IPS-18c (cell line): ENCODE measurements at regions not wholly inside any gene's neighbourhood (a gene's known extent, or its start where the extent isn't known, plus 50 kb on each side); places are given as distances from the start of the nearest gene placed in this dataset.
"Not testable (repeated sequence)": the region's sequence is repeated elsewhere in the genome, so short reads cannot be mapped to it uniquely, and the experiment has no call there.

Experiments
- H3K4me3 ChIP-seq: 2 replicates; pipeline ENCODE4 v1.7.0; 2013; ENCODE audit warnings: low read depth, mild to moderate bottlenecking, low read length, moderate library complexity; ENCODE audit not compliant: insufficient read depth
- H3K9me3 ChIP-seq: one replicate; pipeline ENCODE4 v1.6.1; 2013; ENCODE audit warnings: mild to moderate bottlenecking, low read length, moderate library complexity; ENCODE audit not compliant: control insufficient read depth, insufficient read depth

DNA sequence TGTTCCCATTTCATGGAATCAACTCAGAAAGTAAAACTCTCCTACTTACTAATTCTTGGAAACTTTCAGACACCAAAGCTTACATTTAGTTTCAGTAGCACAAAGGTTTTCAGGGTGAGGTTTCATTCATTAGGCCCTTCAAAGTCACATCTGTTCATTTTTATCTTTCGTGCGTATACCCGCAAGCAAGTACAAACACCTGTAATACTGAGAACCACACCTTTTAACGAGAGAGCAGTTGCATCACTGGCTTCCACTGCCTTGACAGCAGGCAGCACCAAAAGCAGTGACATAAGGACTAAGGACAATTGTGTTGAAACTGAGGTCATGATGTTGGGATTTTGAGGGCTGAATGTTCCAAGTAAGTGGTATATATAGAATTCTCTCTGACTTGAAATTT lies 60.5 kb downstream of the GOLGA6L22 start:
- H3K4me3 ChIP-seq, H3K9me3 ChIP-seq: not testable (repeated sequence)

DNA sequence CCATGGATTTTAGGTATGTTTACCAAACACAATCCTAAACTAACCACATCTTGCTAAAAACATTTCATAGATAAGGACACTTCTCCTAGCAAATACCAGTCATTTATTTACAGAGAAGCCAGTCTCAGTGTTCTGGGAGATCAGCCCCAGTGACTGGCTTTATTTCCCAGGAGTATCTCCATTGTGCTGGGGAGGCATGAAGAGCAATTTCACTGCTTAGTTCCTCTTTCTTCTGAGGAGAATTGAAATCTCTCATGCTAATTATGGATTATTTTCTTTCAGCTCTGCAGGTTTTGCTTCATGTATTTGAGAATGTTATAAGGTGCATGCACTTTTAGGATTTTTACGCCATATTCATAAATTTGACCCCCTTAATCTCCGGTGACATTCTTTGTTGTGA lies 67.8 kb downstream of the GOLGA6L22 start:
- not testable (repeated sequence) for H3K4me3 ChIP-seq, H3K9me3 ChIP-seq

DNA sequence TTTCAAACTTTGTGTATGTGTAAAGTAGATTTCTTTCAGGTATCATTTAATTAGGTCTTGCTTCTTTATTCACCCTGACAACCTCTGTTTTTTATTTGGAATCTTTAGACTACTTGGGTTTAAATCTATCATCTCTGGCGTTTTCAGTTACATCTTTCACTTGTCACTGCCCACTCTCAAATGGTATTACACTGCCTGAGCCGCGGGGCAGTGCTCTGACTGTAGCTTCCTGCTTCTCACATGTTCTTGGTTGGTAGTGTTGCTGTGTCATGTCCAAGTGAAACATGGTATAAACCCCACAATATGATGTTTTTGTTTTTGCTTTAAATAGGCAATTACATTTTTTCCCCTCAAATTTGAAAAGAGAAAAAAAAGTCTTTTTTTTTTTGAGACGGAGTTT lies 68.3 kb downstream of the GOLGA6L22 start:
- not testable (repeated sequence) for H3K4me3 ChIP-seq, H3K9me3 ChIP-seq

DNA sequence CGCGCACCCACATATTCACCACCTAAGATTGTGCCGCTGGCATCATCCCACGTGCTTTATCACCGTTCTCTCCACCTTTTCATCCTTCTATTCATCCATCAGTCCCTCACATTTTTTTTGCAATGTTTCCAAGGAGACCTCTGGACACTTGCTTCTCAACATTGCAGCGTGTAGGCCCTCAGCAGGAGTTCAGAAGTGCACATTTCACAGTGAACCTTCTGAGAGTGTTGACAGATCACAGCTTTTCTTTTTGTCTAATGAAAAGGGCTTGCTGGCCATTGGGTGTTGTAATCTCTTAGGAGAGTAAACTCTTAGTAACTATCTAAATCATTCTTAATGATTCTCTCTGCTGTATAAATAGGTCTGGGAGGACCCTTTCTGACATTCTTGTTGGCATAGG lies 70.5 kb downstream of the GOLGA6L22 start:
- H3K9me3 ChIP-seq, H3K4me3 ChIP-seq: not testable (repeated sequence)

DNA sequence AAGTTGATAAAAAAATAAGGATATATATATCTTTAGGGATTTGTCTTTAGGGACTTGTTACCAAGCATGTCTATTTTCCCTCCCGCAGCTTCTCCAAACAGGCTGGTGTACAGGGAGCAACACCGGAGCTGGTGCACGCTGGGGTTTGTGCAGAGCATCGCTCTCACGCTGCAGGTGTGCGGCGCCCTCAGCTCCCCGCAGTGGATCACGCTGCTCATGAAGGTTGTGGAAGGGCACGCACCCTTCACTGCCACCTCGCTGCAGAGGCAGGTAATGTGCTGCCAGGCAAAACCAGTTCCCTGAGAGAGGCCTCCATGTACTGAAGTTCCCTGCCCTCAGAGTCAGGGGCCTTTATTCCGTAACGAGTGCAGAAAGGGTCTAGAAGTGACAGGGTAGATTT lies 101.0 kb downstream of the GOLGA6L22 start:
- H3K9me3 ChIP-seq, H3K4me3 ChIP-seq: not testable (repeated sequence)

DNA sequence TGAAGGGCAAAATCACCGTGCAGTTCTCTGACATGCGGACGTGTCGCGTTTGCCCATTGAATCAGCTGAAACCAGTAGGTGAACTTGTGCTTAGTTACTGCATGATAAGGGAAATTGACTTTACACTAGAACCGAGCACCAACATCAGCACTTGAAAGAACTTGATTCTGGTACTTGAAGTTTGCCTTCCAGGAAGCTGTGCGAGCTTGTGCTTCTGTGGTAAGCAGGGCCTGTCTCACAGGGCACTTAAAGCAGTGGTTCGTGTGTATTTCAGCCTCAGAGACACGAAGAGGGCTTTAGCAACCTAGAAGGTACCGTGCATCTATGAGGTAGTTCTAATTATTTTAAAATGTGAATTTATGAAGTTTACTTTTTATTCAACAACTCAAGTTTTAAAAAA lies 103.0 kb downstream of the GOLGA6L22 start:
- not testable (repeated sequence) for H3K9me3 ChIP-seq, H3K4me3 ChIP-seq

DNA sequence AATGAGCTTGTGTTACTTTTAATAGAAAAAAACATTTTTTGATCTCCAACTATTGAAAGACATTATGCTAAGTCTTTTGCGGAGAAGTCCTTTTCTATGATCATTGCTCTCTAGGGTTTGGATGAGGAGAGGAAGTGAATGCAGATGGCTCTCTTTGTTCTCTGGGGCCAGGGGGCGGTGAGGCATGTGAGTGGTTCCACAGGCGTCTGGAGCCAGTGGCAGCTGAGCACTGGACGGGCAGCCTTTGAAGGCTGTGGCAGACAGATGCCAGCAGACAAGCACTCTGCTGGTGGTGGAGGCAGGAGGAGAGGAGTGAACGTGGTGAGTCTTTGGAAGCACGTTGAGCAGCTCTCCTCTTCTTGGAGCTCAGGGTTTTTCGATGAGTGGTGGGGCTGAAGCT lies 107.8 kb downstream of the GOLGA6L22 start:
- H3K4me3 ChIP-seq, H3K9me3 ChIP-seq: not testable (repeated sequence)

DNA sequence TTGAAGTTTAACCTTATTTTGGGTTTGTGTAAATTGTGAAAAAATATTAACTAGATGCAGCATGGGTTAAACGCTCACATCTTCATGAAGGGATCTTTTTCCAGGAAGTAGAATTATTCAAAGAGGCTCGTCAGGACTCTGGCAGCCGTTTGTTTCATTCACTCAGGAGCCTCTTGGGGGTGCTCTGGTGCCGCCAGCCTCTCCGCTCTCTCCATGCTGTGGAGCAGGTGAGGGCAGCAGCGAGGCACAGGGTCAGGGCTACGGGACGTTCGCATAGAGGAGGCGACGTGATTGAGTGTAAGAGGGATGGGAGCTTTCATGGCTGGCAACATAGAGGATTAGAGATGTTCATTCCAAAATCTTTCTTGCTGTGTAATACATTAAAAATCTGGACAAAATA lies 110.8 kb downstream of the GOLGA6L22 start:
- H3K9me3 ChIP-seq, H3K4me3 ChIP-seq: not testable (repeated sequence)

DNA sequence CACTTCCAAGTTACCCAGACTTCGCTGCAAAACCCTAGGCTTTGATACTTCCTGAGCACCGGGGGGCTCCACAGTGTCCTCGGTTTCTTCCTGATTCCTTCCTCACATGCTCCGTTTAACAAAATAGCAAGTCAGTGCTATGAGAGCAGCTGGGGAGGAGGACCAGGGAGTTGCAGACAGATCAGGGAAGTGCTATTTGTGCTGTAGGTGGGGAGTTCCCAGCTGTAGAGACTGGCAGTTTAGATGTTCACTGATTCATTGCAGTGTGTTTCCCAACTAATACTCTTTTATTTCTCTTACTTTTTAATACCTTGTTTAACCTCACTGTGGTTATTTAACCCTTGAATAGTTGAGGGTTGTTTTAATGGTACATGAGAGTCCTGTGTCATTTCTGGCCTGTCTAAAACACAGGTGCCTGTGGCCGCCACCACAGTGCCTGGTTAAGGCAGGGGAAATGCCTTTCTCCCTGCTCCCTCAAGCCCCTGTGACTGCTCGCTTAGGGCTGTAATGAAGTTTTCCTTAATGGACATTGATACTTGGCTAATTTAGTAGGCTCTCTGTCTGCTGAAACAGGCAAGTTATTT lies 113.5 kb downstream of the GOLGA6L22 start:
- not testable (repeated sequence) for H3K4me3 ChIP-seq, H3K9me3 ChIP-seq

DNA sequence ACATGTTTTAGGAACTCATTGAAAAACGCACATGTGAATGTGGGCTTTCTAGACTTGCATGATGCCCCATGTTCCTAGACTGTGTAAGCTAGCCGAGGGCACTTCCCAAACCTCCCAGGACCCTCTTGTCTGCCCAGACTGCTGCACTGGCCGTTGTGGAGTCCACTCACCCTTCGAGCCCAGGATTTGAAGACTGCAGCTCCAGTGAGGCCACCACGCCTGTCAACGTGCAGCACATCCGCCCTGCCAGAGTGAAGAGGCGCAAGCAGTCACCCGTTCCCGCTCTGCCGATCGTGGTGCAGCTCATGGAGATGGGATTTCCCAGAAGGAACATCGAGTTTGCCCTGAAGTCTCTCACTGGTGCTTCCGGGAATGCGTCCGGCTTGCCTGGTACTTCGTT lies 114.1 kb downstream of the GOLGA6L22 start:
- H3K9me3 ChIP-seq, H3K4me3 ChIP-seq: not testable (repeated sequence)

DNA sequence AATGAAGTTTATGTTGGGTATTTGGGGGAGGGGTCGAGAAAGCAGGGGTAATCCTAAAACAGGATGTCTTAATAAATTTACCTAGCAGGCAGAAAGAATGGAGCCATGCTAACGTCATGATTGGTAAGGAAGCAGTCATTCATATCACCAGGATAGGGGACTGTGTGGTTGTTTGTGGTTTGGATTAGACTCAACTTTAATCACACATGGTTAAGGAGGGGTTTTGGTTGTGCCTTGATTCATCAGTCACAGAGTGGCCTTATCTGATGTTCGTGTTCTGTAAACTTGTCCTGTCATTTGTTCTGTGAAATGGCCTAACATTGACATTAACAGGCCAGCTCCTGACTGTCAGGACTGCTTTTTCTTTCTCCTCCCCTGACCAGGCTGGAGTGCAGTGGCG lies 119.1 kb downstream of the GOLGA6L22 start:
- not testable (repeated sequence) for H3K9me3 ChIP-seq, H3K4me3 ChIP-seq

DNA sequence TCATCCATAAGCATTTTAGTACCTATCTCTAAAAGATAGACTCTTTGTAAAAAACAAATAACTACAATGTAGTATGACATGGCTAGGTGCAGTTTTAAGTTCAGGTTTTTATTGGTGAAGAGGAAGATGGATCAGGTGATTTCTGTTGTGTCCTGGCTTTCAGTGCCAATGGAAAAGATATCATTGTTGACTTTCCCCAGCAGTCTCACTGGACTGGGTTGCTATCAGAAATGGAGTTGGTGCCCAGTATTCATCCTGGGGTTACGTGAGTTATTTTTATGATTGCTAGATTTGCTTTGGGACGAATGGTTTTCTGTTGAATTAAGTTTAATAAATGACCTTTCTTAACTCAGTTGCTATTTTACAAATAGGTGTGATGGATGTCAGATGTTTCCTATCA lies 120.5 kb downstream of the GOLGA6L22 start:
- not testable (repeated sequence) for H3K4me3 ChIP-seq, H3K9me3 ChIP-seq

DNA sequence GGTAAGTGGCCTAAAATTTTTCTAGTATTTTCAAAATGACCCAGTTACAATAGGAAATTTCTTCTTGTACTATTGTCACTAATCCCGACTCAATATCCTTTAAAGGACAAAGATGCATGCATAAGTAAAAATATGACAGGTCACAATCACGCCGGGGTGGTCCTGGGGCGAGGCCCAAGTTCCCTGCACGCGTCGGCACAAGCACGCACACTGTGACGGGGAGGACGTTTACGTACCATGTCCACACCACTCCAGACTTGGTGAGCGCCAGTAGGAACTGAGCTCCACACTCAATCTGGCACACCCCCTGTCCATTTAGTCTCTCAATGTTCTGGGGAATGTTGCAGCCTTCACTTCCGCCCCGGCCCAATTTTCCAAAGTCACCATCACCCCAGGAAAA lies 128.7 kb downstream of the GOLGA6L22 start:
- H3K4me3 ChIP-seq, H3K9me3 ChIP-seq: not testable (repeated sequence)

DNA sequence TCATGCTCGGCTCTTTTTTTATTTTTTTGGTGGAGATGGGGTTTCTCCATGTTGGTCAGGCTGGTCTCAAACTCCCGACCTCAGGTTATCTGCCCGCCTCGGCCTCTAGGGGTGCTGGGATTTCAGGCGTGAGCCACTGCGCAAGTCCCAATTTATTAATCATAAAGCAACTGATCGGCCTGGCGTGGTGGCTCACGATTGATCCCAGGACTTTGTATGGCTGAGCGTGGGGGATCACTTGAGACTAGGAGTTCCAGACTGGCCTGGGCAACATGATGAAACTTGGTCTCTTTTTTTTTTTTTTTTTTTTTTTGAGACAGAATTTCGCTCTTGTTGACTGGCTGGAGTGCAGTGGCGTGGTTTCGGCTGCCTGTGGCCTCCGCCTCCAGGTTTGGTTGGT lies 139.8 kb downstream of the GOLGA6L22 start:
- not testable (repeated sequence) for H3K4me3 ChIP-seq, H3K9me3 ChIP-seq

DNA sequence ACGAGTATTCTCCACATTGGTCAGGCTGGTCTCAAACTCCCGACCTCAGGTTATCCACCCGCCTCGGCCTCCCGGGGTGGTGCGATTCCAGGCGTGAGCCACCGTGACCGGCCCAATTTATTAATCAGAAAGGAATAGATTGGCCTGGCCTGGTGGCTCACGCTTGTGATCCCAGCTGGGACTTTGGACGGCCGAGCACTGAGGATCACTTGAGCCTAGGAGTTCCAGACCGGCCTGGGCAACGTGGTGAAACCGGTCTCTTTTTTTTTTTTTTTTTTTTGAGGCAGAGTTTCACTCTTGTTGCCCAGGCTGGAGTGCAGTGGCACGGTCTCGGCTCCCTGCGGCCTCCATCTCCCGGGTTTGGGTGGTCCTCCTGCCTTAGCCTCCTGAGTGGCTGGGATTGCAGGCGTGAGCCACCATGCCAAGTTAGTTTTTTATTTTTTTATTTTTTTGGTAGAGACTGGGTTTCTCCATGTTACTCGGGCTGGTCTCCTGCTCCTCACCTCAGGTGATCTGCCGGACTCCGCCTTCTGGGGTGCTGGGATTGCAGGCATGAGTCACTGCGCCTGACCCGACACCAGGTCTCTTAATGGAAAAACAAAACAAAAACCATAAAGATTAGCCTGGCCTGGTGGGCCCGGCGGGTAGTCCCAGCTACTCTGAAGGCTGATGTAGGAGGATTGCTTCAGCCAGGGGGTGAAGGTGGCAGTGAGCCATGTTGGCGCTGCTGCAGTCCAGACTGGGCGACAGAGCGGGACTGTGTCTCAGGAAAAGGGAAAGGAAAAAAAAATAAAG lies 141.0 kb downstream of the GOLGA6L22 start:
- not testable (repeated sequence) for H3K4me3 ChIP-seq, H3K9me3 ChIP-seq

DNA sequence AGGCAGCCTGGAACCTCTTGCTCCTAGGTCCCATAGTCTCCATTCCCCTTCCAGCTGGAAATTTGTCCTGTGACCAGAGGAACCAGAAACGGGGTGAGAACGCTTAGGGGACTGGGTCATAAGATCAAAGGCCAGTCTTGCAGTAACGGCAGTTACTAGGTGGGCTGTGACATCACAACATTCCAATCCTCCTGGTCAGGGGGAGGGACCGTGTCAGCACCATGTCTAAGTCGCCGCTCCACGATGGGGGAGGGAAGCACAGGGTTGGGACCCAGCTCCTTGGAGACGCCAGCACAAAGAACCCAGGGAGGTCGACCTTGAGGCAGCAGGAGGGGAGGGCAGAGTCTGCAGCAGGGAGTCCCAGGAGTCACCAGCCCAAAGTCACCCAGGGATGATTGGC lies 158.3 kb downstream of the GOLGA6L22 start:
- not testable (repeated sequence) for H3K4me3 ChIP-seq, H3K9me3 ChIP-seq

DNA sequence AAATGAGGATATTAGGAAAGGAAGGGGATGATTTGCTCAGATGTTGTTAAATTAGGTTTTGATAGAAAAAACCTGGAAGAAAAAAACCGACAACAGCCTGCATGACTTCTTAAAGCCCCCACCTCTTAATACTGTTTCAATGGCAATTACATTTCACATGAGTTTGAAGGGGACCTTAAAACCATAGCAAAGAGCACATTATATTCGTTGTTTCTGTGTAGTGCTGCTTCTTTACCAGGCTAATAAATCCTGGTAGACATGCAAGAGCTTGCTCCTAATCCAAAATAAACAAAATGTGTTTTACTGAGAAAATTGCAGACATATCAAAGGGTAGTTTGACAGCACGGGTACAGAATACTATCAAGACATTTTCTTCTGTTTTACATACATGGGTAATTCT lies 154.7 kb upstream of the NIPA1 start:
- H3K9me3 ChIP-seq, result not testable (repeated sequence)

DNA sequence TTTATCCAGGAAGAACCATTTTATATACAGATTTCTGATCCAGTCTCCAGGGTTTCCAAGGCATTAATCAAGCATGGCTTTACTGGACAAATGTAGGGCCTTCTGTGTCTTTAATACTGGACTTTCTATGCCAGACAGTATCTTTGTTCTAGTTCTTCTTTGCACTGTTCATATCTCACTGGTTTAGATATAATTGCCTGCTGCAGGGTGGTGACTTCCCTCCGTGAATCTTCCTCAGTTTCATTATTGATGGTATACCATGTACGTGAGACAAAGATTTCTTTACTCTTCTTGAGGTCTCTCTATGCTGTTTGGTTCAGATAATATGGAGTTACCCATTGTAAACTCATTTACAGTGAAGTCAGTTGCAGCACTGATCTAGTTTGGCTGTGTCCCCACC lies 146.5 kb upstream of the NIPA1 start:
- H3K9me3 ChIP-seq, H3K4me3 ChIP-seq: not testable (repeated sequence)

More for the DNA sequence above, 154.7 kb upstream of the NIPA1 start:
- not testable (repeated sequence) for H3K4me3 ChIP-seq

DNA sequence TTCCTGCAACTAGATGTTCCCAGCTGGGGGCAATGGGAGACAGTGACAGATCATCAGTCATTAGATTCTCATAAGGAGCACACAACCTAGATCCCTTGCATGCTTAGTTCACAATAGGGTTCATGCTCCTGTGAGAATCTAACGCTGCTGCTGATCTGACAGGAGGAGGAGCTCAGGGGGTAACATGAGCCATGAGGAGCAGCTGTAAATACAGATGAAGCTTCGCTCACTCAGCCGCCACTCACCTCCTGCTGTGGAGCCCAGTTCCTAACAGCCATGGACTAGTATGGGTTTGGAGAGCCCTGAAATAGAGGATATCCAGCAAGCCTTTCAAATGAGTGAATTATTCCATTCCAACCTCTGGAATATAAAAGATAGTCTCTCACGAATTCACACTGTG lies 137.0 kb upstream of the NIPA1 start:
- not testable (repeated sequence) for H3K9me3 ChIP-seq, H3K4me3 ChIP-seq
